ENCODE measurements at regions not wholly inside any gene's neighbourhood (a gene's known extent, or its start where the extent isn't known, plus 50 kb on each side); places are given as distances from the start of the nearest gene placed in this dataset.

DNA sequence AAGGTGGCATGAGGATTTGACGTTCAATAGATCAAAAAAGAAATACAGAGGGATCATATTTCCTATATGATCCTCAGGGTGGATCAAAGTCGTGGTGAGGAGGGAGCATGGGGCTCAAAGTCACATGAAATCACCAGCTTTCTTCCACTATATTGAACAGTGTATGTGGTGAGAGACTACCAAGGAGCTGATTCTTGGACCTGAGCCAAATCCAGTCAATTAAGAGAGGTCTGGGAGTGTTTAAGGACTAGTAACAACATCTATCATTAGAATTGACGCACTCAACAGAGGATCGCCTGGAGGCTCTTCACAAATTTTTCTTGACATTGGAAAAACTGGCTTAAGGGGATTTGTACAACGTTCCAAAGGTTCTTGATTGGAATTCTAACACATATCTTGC lies 267.7 kb upstream of the PROX1 start:
- TF ChIP-seq EZH2 (optimal IDR thresholded peaks at IDR 0.05; ENCODE audit: low read depth, low read length), result no peak
- TF ChIP-seq, protein P1, sequence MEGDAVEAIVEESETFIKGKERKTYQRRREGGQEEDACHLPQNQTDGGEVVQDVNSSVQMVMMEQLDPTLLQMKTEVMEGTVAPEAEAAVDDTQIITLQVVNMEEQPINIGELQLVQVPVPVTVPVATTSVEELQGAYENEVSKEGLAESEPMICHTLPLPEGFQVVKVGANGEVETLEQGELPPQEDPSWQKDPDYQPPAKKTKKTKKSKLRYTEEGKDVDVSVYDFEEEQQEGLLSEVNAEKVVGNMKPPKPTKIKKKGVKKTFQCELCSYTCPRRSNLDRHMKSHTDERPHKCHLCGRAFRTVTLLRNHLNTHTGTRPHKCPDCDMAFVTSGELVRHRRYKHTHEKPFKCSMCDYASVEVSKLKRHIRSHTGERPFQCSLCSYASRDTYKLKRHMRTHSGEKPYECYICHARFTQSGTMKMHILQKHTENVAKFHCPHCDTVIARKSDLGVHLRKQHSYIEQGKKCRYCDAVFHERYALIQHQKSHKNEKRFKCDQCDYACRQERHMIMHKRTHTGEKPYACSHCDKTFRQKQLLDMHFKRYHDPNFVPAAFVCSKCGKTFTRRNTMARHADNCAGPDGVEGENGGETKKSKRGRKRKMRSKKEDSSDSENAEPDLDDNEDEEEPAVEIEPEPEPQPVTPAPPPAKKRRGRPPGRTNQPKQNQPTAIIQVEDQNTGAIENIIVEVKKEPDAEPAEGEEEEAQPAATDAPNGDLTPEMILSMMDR (IDR thresholded peaks at IDR 0.05; ENCODE audit: low read length), result no peak

Measured in MM.1S (cell line).